GM12878 (cell line): ENCODE measurements at regions not wholly inside any gene's neighbourhood (a gene's known extent, or its start where the extent isn't known, plus 50 kb on each side); places are given as distances from the start of the nearest gene placed in this dataset.

Experiments used
- ATAC-seq: fragments of 200-7000 bp; cut with Tn5 transposase; 3 replicates; pipeline ENCODE4 v1.9.1; 2020; ENCODE audit warnings: mild to moderate bottlenecking, moderate library complexity
- BruUV-seq: library from RNA; stranded (reverse); fragments of 400-500 nt; replicated peaks from 2 replicates; lab custom pipeline; 2021; lab: Mats Ljungman, UMichigan
- CTCF ChIA-PET: fragments of 300-600 bp; sonication (Branson Sonifier 250); formaldehyde crosslinking; extraction: SDS; loops from one replicate; lab custom pipeline; 2021; ENCODE audit warnings: inconsistent platforms; lab: Yijun Ruan, JAX
- POLR2A ChIA-PET: fragments of 350-600 bp; formaldehyde crosslinking; extraction: SDS; loops from one replicate; lab custom pipeline; 2021; ENCODE audit warnings: inconsistent platforms; lab: Charles Lee
- RAD21 ChIA-PET: fragments of 300-600 bp; sonication (Branson Sonifier 250); formaldehyde crosslinking; loops from one replicate; lab custom pipeline; 2023; ENCODE audit warnings: antibody characterized with exemption; ENCODE audit not compliant: unreplicated experiment; lab: Charles Lee
- SMC1A ChIA-PET: fragments of 300-600 bp; sonication (Branson Sonifier 250); formaldehyde crosslinking; loops from one replicate; lab custom pipeline; 2023; ENCODE audit not compliant: unreplicated experiment, uncharacterized antibody; lab: Charles Lee
- DNase-seq: peaks from one replicate; pipeline ENCODE4 v3.0.0-alpha.2; 2011; ENCODE audit warnings: low read depth, low spot score
- FAIRE-seq: peaks from 3 replicates; lab custom pipeline; 2011; peaks lifted over from hg19 to GRCh38; lab: Jason Lieb, UNC
- H2AFZ ChIP-seq: 2 replicates; pipeline ENCODE4 v1.6.0; 2011; ENCODE audit warnings: low read depth, low read length, control low read depth; ENCODE audit not compliant: control insufficient read depth
- H3K27ac ChIP-seq: 2 replicates; pipeline ENCODE4 v1.5.1; 2011; ENCODE audit warnings: control low read depth; ENCODE audit not compliant: control insufficient read depth, insufficient read depth
- H3K27me3 ChIP-seq, 2 experiments: replicated peaks in 1 of 2; 2 replicates each; pipeline versions ENCODE4 v1.6.0 to v1.6.1; 2011; ENCODE audit warnings: low read length in 1 of 2; ENCODE audit not compliant: control insufficient read depth in 2 of 2, insufficient read depth in 2 of 2
- H3K36me3 ChIP-seq, 2 experiments: 2 replicates each; pipeline ENCODE4 v1.5.1; 2011; ENCODE audit warnings: low read length in 1 of 2; ENCODE audit not compliant: control insufficient read depth in 2 of 2, insufficient read depth in 2 of 2
- H3K4me1 ChIP-seq: 2 replicates; pipeline ENCODE4 v1.6.1; 2011; ENCODE audit warnings: mild to moderate bottlenecking, low read length, moderate library complexity, mixed read lengths; ENCODE audit not compliant: control insufficient read depth, insufficient read depth
- H3K4me2 ChIP-seq: 2 replicates; pipeline ENCODE4 v1.6.0; 2011; ENCODE audit warnings: control low read depth; ENCODE audit not compliant: control insufficient read depth, insufficient read depth
- H3K4me3 ChIP-seq: fragments of 200-600 bp; sonication (generic); 2 replicates; pipeline ENCODE4 v1.5.1; 2016
- H3K79me2 ChIP-seq: 2 replicates; pipeline ENCODE4 v1.6.0; 2011; ENCODE audit warnings: low read length; ENCODE audit not compliant: control insufficient read depth, insufficient read depth
- H3K9ac ChIP-seq: 2 replicates; pipeline ENCODE4 v1.8.0; 2011; ENCODE audit warnings: low read length, control low read depth, mixed read lengths; ENCODE audit not compliant: control insufficient read depth, insufficient read depth
- H3K9me3 ChIP-seq: replicated peaks from 3 replicates; pipeline ENCODE4 v1.5.1; 2011; ENCODE audit warnings: mild to moderate bottlenecking, low read length; ENCODE audit not compliant: control insufficient read depth, insufficient read depth
- H4K20me1 ChIP-seq: 2 replicates; pipeline ENCODE4 v1.6.0; 2011; ENCODE audit not compliant: control insufficient read depth, insufficient read depth
- BACH1 ChIP-seq: fragments of 450-650 bp; IDR thresholded peaks from 2 replicates; pipeline ENCODE4 v1.6.1; 2017; ENCODE audit warnings: mild to moderate bottlenecking, borderline replicate concordance
- CBFB ChIP-seq: IDR thresholded peaks from 2 replicates; pipeline ENCODE4 v1.6.1; 2016; ENCODE audit warnings: antibody characterized with exemption, low read depth
- CBX3 ChIP-seq: fragments of 200-600 bp; sonication (generic); IDR thresholded peaks from 2 replicates; pipeline ENCODE4 v1.6.1; 2016; ENCODE audit warnings: low read depth, borderline replicate concordance
- CEBPZ ChIP-seq: fragments of 150-350 bp; IDR thresholded peaks from 2 replicates; pipeline ENCODE4 v1.6.1; 2016; ENCODE audit warnings: low read depth, low read length
- CHD2 ChIP-seq: IDR thresholded peaks from 2 replicates; pipeline ENCODE4 v1.6.1; 2011; ENCODE audit warnings: low read depth, low read length, improper control_type of control experiment, borderline replicate concordance
- HDAC6 ChIP-seq: fragments of 200-600 bp; sonication (generic); IDR thresholded peaks from one replicate; pipeline ENCODE4 v1.8.0; 2017; ENCODE audit warnings: antibody characterized with exemption; ENCODE audit not compliant: unreplicated experiment
- NKRF ChIP-seq: fragments of 450-650 bp; conservative IDR thresholded peaks from 2 replicates; pipeline ENCODE4 v1.6.1; 2017; ENCODE audit warnings: mild to moderate bottlenecking, moderate library complexity
- NR2F1 ChIP-seq: fragments of 450-650 bp; conservative IDR thresholded peaks from 2 replicates; pipeline ENCODE4 v1.6.1; 2017; ENCODE audit warnings: mild to moderate bottlenecking
- POU2F2 ChIP-seq: IDR thresholded peaks from 3 replicates; pipeline ENCODE4 v1.6.1; 2011; ENCODE audit warnings: low read depth, mild to moderate bottlenecking, low read length, borderline replicate concordance
- RAD21 ChIP-seq: IDR thresholded peaks from 2 replicates; pipeline ENCODE4 v1.6.1; 2011; ENCODE audit warnings: mild to moderate bottlenecking, low read depth, low read length, moderate library complexity; ENCODE audit not compliant: insufficient read depth
- RAD51 ChIP-seq: fragments of 450-650 bp; IDR thresholded peaks from 2 replicates; pipeline ENCODE4 v1.6.1; 2016; ENCODE audit warnings: moderate library complexity, mild to moderate bottlenecking, inconsistent platforms
- RFX5 ChIP-seq: IDR thresholded peaks from 2 replicates; pipeline ENCODE4 v1.6.1; 2011; ENCODE audit warnings: low read depth, low read length, improper control_type of control experiment
- SIX5 ChIP-seq: IDR thresholded peaks from 2 replicates; pipeline ENCODE4 v1.6.1; 2011; ENCODE audit warnings: mild to moderate bottlenecking, low read depth, low read length, moderate library complexity; ENCODE audit not compliant: severe bottlenecking
- SMC3 ChIP-seq: IDR thresholded peaks from 2 replicates; pipeline ENCODE4 v1.6.1; 2011; ENCODE audit warnings: low read length, improper control_type of control experiment, borderline replicate concordance
- TCF7 ChIP-seq: IDR thresholded peaks from 2 replicates; pipeline ENCODE4 v1.6.1; 2014; ENCODE audit warnings: antibody characterized with exemption, borderline replicate concordance
- WGBS: methylation state at CpG from one replicate; pipeline ENCODE4 v1.1.6; 2016; ENCODE audit warnings: low lambda C conversion rate; ENCODE audit not compliant: insufficient replicate concordance, insufficient coverage; ENCODE audit errors: missing lambda C conversion rate; 5-methylcytosine and 5-hydroxymethylcytosine counted together
- in situ Hi-C: fragments of 300-500 bp; cut with MboI; formaldehyde crosslinking; loops from 9 replicates; pipeline ENCODE4 v1.14.3; 2018; ENCODE audit warnings: mixed read lengths
- intact Hi-C: fragments of 100-400 bp; cut with micrococcal nuclease; formaldehyde crosslinking; loops from one replicate; pipeline ENCODE4 v1.14.2; 2022; ENCODE audit not compliant: unreplicated experiment

- Histone ChIP-seq H3K79me2 (no peaks in the 10 kb centered on the region), H4K20me1 (no peaks in the 10 kb centered on the region), H3K9ac (no peak overlapping the region), H3K4me3 (no peak overlapping the region), H3K27me3 (no peaks in the 10 kb centered on the region), H3K4me2 (no peak overlapping the region), H3K9me3 (no peaks in the 10 kb centered on the region), H3K27ac (no peak overlapping the region), H3K36me3 (no peaks in the 10 kb centered on the region), H3K4me1 (no peaks in the 10 kb centered on the region), H2AFZ (no peak overlapping the region)
- SMC1A ChIA-PET, result no interaction called here
- in situ Hi-C loops (no loop called here), intact Hi-C loops (no loop called here)
- 0% methylated on average over 1 of the region's 1 CpG for WGBS
- ATAC-seq, result no peak
- CTCF ChIA-PET, result no interaction called here
- no peak for TF ChIP-seq BACH1
- TF ChIP-seq CBX3, result no peak
- TF ChIP-seq HDAC6, result no peak
- BruUV-seq, result no TSS peak
- no peak for FAIRE-seq
- RAD21 ChIA-PET, result no interaction called here
- POLR2A ChIA-PET, result no interaction called here
- no peak for DNase-seq
Observed at GRCh38 chr10:106410331-106410730, 754.2 kb downstream of the SORCS1 start.

- H3K9ac ChIP-seq, result no peak overlapping the region
- H3K79me2 ChIP-seq, result no peaks in the 10 kb centered on the region
- BruUV-seq, result no TSS peak
- ChIA-PET SMC1A (no interaction called here), RAD21 (no interaction called here), POLR2A (no interaction called here), CTCF (no interaction called here)
- H4K20me1 ChIP-seq, result no peaks in the 10 kb centered on the region
- WGBS, result 22% methylated on average over 4 of the region's 4 CpGs
- DNase-seq (no peak), FAIRE-seq (no peak), ATAC-seq (no peak)
- H3K9me3 ChIP-seq, result no peaks in the 10 kb centered on the region
- no peaks in the 10 kb centered on the region for H3K36me3 ChIP-seq
- no peaks in the 10 kb centered on the region for H3K27me3 ChIP-seq
- no peak overlapping the region for H3K27ac ChIP-seq
- H3K4me2 ChIP-seq, result no peak overlapping the region
- in situ Hi-C loops (no loop called here), intact Hi-C loops (no loop called here)
- H3K4me1 ChIP-seq, result no peaks in the 10 kb centered on the region
- H2AFZ ChIP-seq, result no peak overlapping the region
- no peak overlapping the region for H3K4me3 ChIP-seq
- no peak for TF ChIP-seq TCF7
- no peak for TF ChIP-seq SIX5
- TF ChIP-seq CHD2, result no peak
- TF ChIP-seq RFX5, result no peak
- no peak for TF ChIP-seq NR2F1
- no peak for TF ChIP-seq RAD51
- TF ChIP-seq NKRF, result no peak
- no peak for TF ChIP-seq CBFB
- no peak for TF ChIP-seq CEBPZ
- no peak for TF ChIP-seq RAD21
- TF ChIP-seq POU2F2, result no peak
- no peak for TF ChIP-seq SMC3
Observed at GRCh38 chr10:106405141-106405540, 759.4 kb downstream of the SORCS1 start.
